ENCODE measurements at regions not wholly inside any gene's neighbourhood (a gene's known extent, or its start where the extent isn't known, plus 50 kb on each side); places are given as distances from the start of the nearest gene placed in this dataset.

GRCh38 chr4:13244444-13244843 is 239.7 kb downstream of the RAB28 start:
- TF ChIP-seq CTCF (conservative IDR thresholded peaks at IDR 0.05; ENCODE audit: low read depth, low read length), result no peak
- H3K4me3 ChIP-seq (ENCODE audit: low read depth, low read length), result no peak overlapping the region
- no peak for DNase-seq (ENCODE audit: low read depth)

GRCh38 chr4:13243152-13243551 is 241.0 kb downstream of the RAB28 start:
- H3K4me3 ChIP-seq (ENCODE audit: low read depth, low read length), result no peak overlapping the region
- DNase-seq (ENCODE audit: low read depth), result no peak
- no peak for TF ChIP-seq CTCF (conservative IDR thresholded peaks at IDR 0.05; ENCODE audit: low read depth, low read length)

- no peak for DNase-seq (ENCODE audit: low read depth)
- no peak overlapping the region for H3K4me3 ChIP-seq (ENCODE audit: low read depth, low read length)
- TF ChIP-seq CTCF (conservative IDR thresholded peaks at IDR 0.05; ENCODE audit: low read depth, low read length), result no peak
Measured at GRCh38 chr4:13240066-13240465, 244.1 kb downstream of the RAB28 start.

- no peak for DNase-seq (ENCODE audit: low read depth)
- H3K4me3 ChIP-seq (ENCODE audit: low read depth, low read length), result no peak overlapping the region
- no peak for TF ChIP-seq CTCF (conservative IDR thresholded peaks at IDR 0.05; ENCODE audit: low read depth, low read length)
Measured at GRCh38 chr4:13238936-13239335, 245.2 kb downstream of the RAB28 start.

- no peak for TF ChIP-seq CTCF (conservative IDR thresholded peaks at IDR 0.05; ENCODE audit: low read depth, low read length)
- no peak overlapping the region for H3K4me3 ChIP-seq (ENCODE audit: low read depth, low read length)
- no peak for DNase-seq (ENCODE audit: low read depth)
Measured at GRCh38 chr4:13236485-13236884, 247.7 kb downstream of the RAB28 start.

GRCh38 chr4:13233755-13234154 is 250.4 kb downstream of the RAB28 start:
- no peak overlapping the region for H3K4me3 ChIP-seq (ENCODE audit: low read depth, low read length)
- TF ChIP-seq CTCF (conservative IDR thresholded peaks at IDR 0.05; ENCODE audit: low read depth, low read length), result no peak
- DNase-seq (ENCODE audit: low read depth), result no peak

GRCh38 chr4:13219971-13220370 is 264.2 kb downstream of the RAB28 start:
- no peak for DNase-seq (ENCODE audit: low read depth)
- no peak for TF ChIP-seq CTCF (conservative IDR thresholded peaks at IDR 0.05; ENCODE audit: low read depth, low read length)
- no peak overlapping the region for H3K4me3 ChIP-seq (ENCODE audit: low read depth, low read length)
